PC-3 (cell line): ENCODE measurements at regions not wholly inside any gene's neighbourhood (a gene's known extent, or its start where the extent isn't known, plus 50 kb on each side); places are given as distances from the start of the nearest gene placed in this dataset.

Experiments
- CTCF ChIP-seq: fragments of 300-600 bp; sonication (generic); conservative IDR thresholded peaks from 2 replicates; pipeline ENCODE4 v1.5.1; 2017; ENCODE audit warnings: antibody characterized with exemption, low read depth, mild to moderate bottlenecking, low read length
- EZH2 ChIP-seq: fragments of 300-600 bp; sonication (generic); IDR thresholded peaks from one replicate; pipeline ENCODE4 v1.6.1; 2017; ENCODE audit warnings: antibody characterized with exemption, mild to moderate bottlenecking, low read length; ENCODE audit not compliant: unreplicated experiment
- EZH2phosphoT487 ChIP-seq: fragments of 300-600 bp; sonication (generic); IDR thresholded peaks from 2 replicates; pipeline ENCODE4 v1.6.1; 2018; ENCODE audit warnings: mild to moderate bottlenecking, antibody characterized with exemption, low read length, borderline replicate concordance

GRCh38 chr2:100677611-100678185 is 114.9 kb downstream of the PDCL3 start:
- TF ChIP-seq CTCF (no peak), EZH2phosphoT487 (no peak), EZH2 (no peak)
